GM21786 (cell line): ENCODE measurements at regions not wholly inside any gene's neighbourhood (a gene's known extent, or its start where the extent isn't known, plus 50 kb on each side); places are given as distances from the start of the nearest gene placed in this dataset.
A peak's percentile ranks its signal among the peaks of the same experiment; 100 is the strongest.
"Not testable (repeated sequence)": the region's sequence is repeated elsewhere in the genome, so short reads cannot be mapped to it uniquely, and the experiment has no call there.

ENCODE experiments used
- ATAC-seq: cut with Tn5 transposase; IDR thresholded peaks from one replicate; pipeline ENCODE4 v1.9.1; 2021; ENCODE audit not compliant: unreplicated experiment

GRCh38 chr2:61677942-61678341 is 139.8 kb upstream of the XPO1 start:
- ATAC-seq: no peak

- ATAC-seq: no peak
Observed at GRCh38 chr2:61677306-61677705, 139.2 kb upstream of the XPO1 start.

GRCh38 chr2:61675204-61675603 is 137.0 kb upstream of the XPO1 start:
- no peak for ATAC-seq

GRCh38 chr2:61671561-61672315 is 133.6 kb upstream of the XPO1 start:
- ATAC-seq: no peak

- peak; percentile 81 for ATAC-seq
Observed at GRCh38 chr2:61670591-61671501, 132.7 kb upstream of the XPO1 start.

GRCh38 chr2:61664190-61664589 is 126.0 kb upstream of the XPO1 start:
- ATAC-seq: no peak

GRCh38 chr2:61662990-61663389 is 124.8 kb upstream of the XPO1 start:
- ATAC-seq: no peak

GRCh38 chr2:61660511-61661388 is 122.6 kb upstream of the XPO1 start:
- ATAC-seq: no peak

GRCh38 chr2:61658841-61659780 is 121.0 kb upstream of the XPO1 start:
- no peak for ATAC-seq

GRCh38 chr2:61649946-61650345 is 111.8 kb upstream of the XPO1 start:
- ATAC-seq: not testable (repeated sequence)

GRCh38 chr2:61649021-61649420 is 110.9 kb upstream of the XPO1 start:
- ATAC-seq: no peak

GRCh38 chr2:61647044-61647443 is 108.9 kb upstream of the XPO1 start:
- no peak for ATAC-seq

- ATAC-seq: no peak
Observed at GRCh38 chr2:61645911-61646310, 107.8 kb upstream of the XPO1 start.

- not testable (repeated sequence) for ATAC-seq
Observed at GRCh38 chr2:61643153-61643552, 105.0 kb upstream of the XPO1 start.

- no peak for ATAC-seq
Observed at GRCh38 chr2:61640406-61640805, 102.2 kb upstream of the XPO1 start.

GRCh38 chr2:61639721-61640120 is 101.6 kb upstream of the XPO1 start:
- ATAC-seq: no peak

- ATAC-seq: no peak
Observed at GRCh38 chr2:61636686-61637085, 98.5 kb upstream of the XPO1 start.

- no peak for ATAC-seq
Observed at GRCh38 chr2:61634512-61634911, 96.4 kb upstream of the XPO1 start.

- ATAC-seq: no peak
Observed at GRCh38 chr2:61633250-61633649, 95.1 kb upstream of the XPO1 start.
